ENCODE measurements at regions not wholly inside any gene's neighbourhood (a gene's known extent, or its start where the extent isn't known, plus 50 kb on each side); places are given as distances from the start of the nearest gene placed in this dataset.
A peak's percentile ranks its signal among the peaks of the same experiment; 100 is the strongest.

- no peak for TF ChIP-seq CTCF (conservative IDR thresholded peaks at IDR 0.05)
- no peak for DNase-seq (ENCODE audit: extremely low spot score, unreplicated experiment)
- Mint-ChIP-seq H3K4me1 (ENCODE audit: unreplicated experiment) (peaks cover 23% of the 10 kb centered on the region), H3K36me3 (no peaks in the 10 kb centered on the region), H3K9me3 (no peaks in the 10 kb centered on the region), H3K27me3 (peaks cover 2% of the 10 kb centered on the region), H3K27ac (peak overlapping the region; percentile 63), H3K4me3 (peak overlapping the region; percentile 28)
Measured at GRCh38 chr6:2351807-2352431, 106.5 kb upstream of the GMDS start.

GRCh38 chr6:2351090-2351489, 105.7 kb upstream of the GMDS start:
- no peak for TF ChIP-seq CTCF (conservative IDR thresholded peaks at IDR 0.05)
- Mint-ChIP-seq H3K9me3 (no peaks in the 10 kb centered on the region), H3K36me3 (no peaks in the 10 kb centered on the region), H3K4me3 (no peak overlapping the region), H3K27me3 (peaks cover 2% of the 10 kb centered on the region), H3K27ac (no peak overlapping the region), H3K4me1 (ENCODE audit: unreplicated experiment) (peaks cover 23% of the 10 kb centered on the region)
- DNase-seq (ENCODE audit: extremely low spot score, unreplicated experiment): no peak

- Mint-ChIP-seq H3K27ac (no peak overlapping the region), H3K9me3 (peaks cover 7% of the 10 kb centered on the region), H3K4me3 (no peak overlapping the region), H3K27me3 (no peaks in the 10 kb centered on the region), H3K4me1 (ENCODE audit: unreplicated experiment) (no peaks in the 10 kb centered on the region), H3K36me3 (no peaks in the 10 kb centered on the region)
- TF ChIP-seq CTCF (conservative IDR thresholded peaks at IDR 0.05): no peak
- no peak for DNase-seq (ENCODE audit: extremely low spot score, unreplicated experiment)
Measured at GRCh38 chr6:2346078-2346477, 100.7 kb upstream of the GMDS start.

- H3K27me3 Mint-ChIP-seq: no peaks in the 10 kb centered on the region
- TF ChIP-seq CTCF (conservative IDR thresholded peaks at IDR 0.05): no peak
Measured at GRCh38 chr6:2344319-2344905, 99.0 kb upstream of the GMDS start.

GRCh38 chr6:2327591-2327990, 82.2 kb upstream of the GMDS start:
- DNase-seq (ENCODE audit: extremely low spot score, unreplicated experiment): no peak
- no peaks in the 10 kb centered on the region for H3K4me1 Mint-ChIP-seq (ENCODE audit: unreplicated experiment)
- H3K27ac Mint-ChIP-seq: no peak overlapping the region
- H3K36me3 Mint-ChIP-seq: peaks cover 16% of the 10 kb centered on the region
- H3K4me3 Mint-ChIP-seq: no peak overlapping the region
- TF ChIP-seq CTCF (conservative IDR thresholded peaks at IDR 0.05): no peak
- no peaks in the 10 kb centered on the region for H3K27me3 Mint-ChIP-seq
- H3K9me3 Mint-ChIP-seq: peaks cover 15% of the 10 kb centered on the region

More at GRCh38 chr6:2344319-2344905, 99.0 kb upstream of the GMDS start:
- Mint-ChIP-seq H3K4me1 (ENCODE audit: unreplicated experiment) (no peaks in the 10 kb centered on the region), H3K36me3 (no peaks in the 10 kb centered on the region), H3K4me3 (peak overlapping the region; percentile 18), H3K27ac (peak overlapping the region; percentile 93), H3K9me3 (peaks cover 18% of the 10 kb centered on the region)
- no peak for DNase-seq (ENCODE audit: extremely low spot score, unreplicated experiment)
